DOHH2 (cell line): ENCODE measurements at regions not wholly inside any gene's neighbourhood (a gene's known extent, or its start where the extent isn't known, plus 50 kb on each side); places are given as distances from the start of the nearest gene placed in this dataset.

ENCODE experiments used
- H3F3A ChIP-seq: fragments of 200-600 bp; sonication (generic), shearing (Covaris generic); 2 replicates; pipeline ENCODE4 v1.6.0; 2016; ENCODE audit warnings: antibody characterized with exemption, mild to moderate bottlenecking; ENCODE audit not compliant: control insufficient read depth, insufficient read depth
- H3K27ac ChIP-seq: fragments of 200-600 bp; sonication (generic); 2 replicates; pipeline ENCODE4 v1.5.1; 2014; ENCODE audit warnings: low read depth, mild to moderate bottlenecking, low read length, moderate library complexity
- H3K27me3 ChIP-seq: fragments of 200-600 bp; sonication (generic); 2 replicates; pipeline ENCODE4 v1.6.1; 2014; ENCODE audit warnings: mild to moderate bottlenecking, low read length, mixed read lengths; ENCODE audit not compliant: control insufficient read depth
- H3K36me3 ChIP-seq: fragments of 200-600 bp; sonication (generic); 2 replicates; pipeline ENCODE4 v1.6.1; 2014; ENCODE audit warnings: mild to moderate bottlenecking, low read length, moderate library complexity, mixed read lengths; ENCODE audit not compliant: control insufficient read depth
- H3K4me1 ChIP-seq: fragments of 200-600 bp; sonication (generic); 2 replicates; pipeline ENCODE4 v1.6.1; 2014; ENCODE audit warnings: mild to moderate bottlenecking, low read length, mixed read lengths; ENCODE audit not compliant: control insufficient read depth
- H3K4me2 ChIP-seq: fragments of 200-600 bp; sonication (generic); 2 replicates; pipeline ENCODE4 v1.6.0; 2014; ENCODE audit warnings: mild to moderate bottlenecking, low read length, moderate library complexity
- H3K4me3 ChIP-seq: fragments of 200-600 bp; sonication (generic); 2 replicates; pipeline ENCODE4 v1.5.1; 2014; ENCODE audit warnings: mild to moderate bottlenecking, low read length, mixed read lengths
- H3K79me2 ChIP-seq: fragments of 200-600 bp; sonication (generic); 2 replicates; pipeline ENCODE4 v1.6.1; 2014; ENCODE audit warnings: mild to moderate bottlenecking, low read length, mixed read lengths; ENCODE audit not compliant: control insufficient read depth
- H3K9me2 ChIP-seq: fragments of 200-600 bp; sonication (generic); replicated peaks from 2 replicates; pipeline ENCODE4 v1.6.1; 2014; ENCODE audit warnings: mild to moderate bottlenecking, low read length, mixed read lengths; ENCODE audit not compliant: control insufficient read depth
- H3K9me3 ChIP-seq: fragments of 200-600 bp; sonication (generic); 2 replicates; pipeline ENCODE4 v1.6.1; 2014; ENCODE audit warnings: antibody characterized with exemption, low read length, mixed read lengths; ENCODE audit not compliant: control insufficient read depth, insufficient read depth
- H4K20me1 ChIP-seq: fragments of 200-600 bp; sonication (generic); 2 replicates; pipeline ENCODE4 v1.6.0; 2014; ENCODE audit warnings: low read depth, mild to moderate bottlenecking, antibody characterized with exemption, low read length, moderate library complexity; ENCODE audit not compliant: control insufficient read depth, insufficient read depth
- CTCF ChIP-seq: fragments of 200-600 bp; sonication (generic); IDR thresholded peaks from one replicate; pipeline ENCODE4 v1.5.1; 2014; ENCODE audit warnings: antibody characterized with exemption, mild to moderate bottlenecking, low read depth, low read length; ENCODE audit not compliant: poor library complexity, severe bottlenecking
- EZH2phosphoT487 ChIP-seq: fragments of 200-600 bp; sonication (generic); IDR thresholded peaks from 2 replicates; pipeline ENCODE4 v1.6.1; 2017; ENCODE audit warnings: borderline replicate concordance, mild to moderate bottlenecking, antibody characterized with exemption, low read length, moderate library complexity, mixed read lengths

- no peaks in the 10 kb centered on the region for H3F3A ChIP-seq
- H3K36me3 ChIP-seq = no peaks in the 10 kb centered on the region
- no peak overlapping the region for H3K4me2 ChIP-seq
- H3K27me3 ChIP-seq = no peaks in the 10 kb centered on the region
- no peaks in the 10 kb centered on the region for H3K9me3 ChIP-seq
- H4K20me1 ChIP-seq = no peaks in the 10 kb centered on the region
- no peak overlapping the region for H3K4me3 ChIP-seq
- no peaks in the 10 kb centered on the region for H3K9me2 ChIP-seq
- H3K27ac ChIP-seq = no peak overlapping the region
- H3K4me1 ChIP-seq = no peaks in the 10 kb centered on the region
- H3K79me2 ChIP-seq = no peaks in the 10 kb centered on the region
- TF ChIP-seq EZH2phosphoT487 = no peak
- TF ChIP-seq CTCF = no peak
Measured at GRCh38 chr14:84027351-84027750, 1502.6 kb upstream of the FLRT2 start.

GRCh38 chr14:84028080-84028604, 1501.8 kb upstream of the FLRT2 start:
- no peak overlapping the region for H3K4me3 ChIP-seq
- no peaks in the 10 kb centered on the region for H3K27me3 ChIP-seq
- no peak overlapping the region for H3K27ac ChIP-seq
- H3K79me2 ChIP-seq = no peaks in the 10 kb centered on the region
- no peak overlapping the region for H3K4me2 ChIP-seq
- H3K9me2 ChIP-seq = no peaks in the 10 kb centered on the region
- no peaks in the 10 kb centered on the region for H3F3A ChIP-seq
- no peaks in the 10 kb centered on the region for H3K36me3 ChIP-seq
- TF ChIP-seq EZH2phosphoT487 (no peak), CTCF (no peak)
- H3K9me3 ChIP-seq = no peaks in the 10 kb centered on the region
- H3K4me1 ChIP-seq = no peaks in the 10 kb centered on the region
- H4K20me1 ChIP-seq = no peaks in the 10 kb centered on the region

GRCh38 chr14:84029246-84029645, 1500.7 kb upstream of the FLRT2 start:
- Histone ChIP-seq H3K4me2 (no peak overlapping the region), H3F3A (no peaks in the 10 kb centered on the region), H3K9me2 (no peaks in the 10 kb centered on the region), H3K9me3 (no peaks in the 10 kb centered on the region), H4K20me1 (no peaks in the 10 kb centered on the region), H3K79me2 (no peaks in the 10 kb centered on the region), H3K27me3 (no peaks in the 10 kb centered on the region), H3K4me3 (no peak overlapping the region), H3K4me1 (no peaks in the 10 kb centered on the region), H3K36me3 (no peaks in the 10 kb centered on the region), H3K27ac (no peak overlapping the region)
- TF ChIP-seq EZH2phosphoT487 (no peak), CTCF (no peak)

GRCh38 chr14:84029720-84030119, 1500.2 kb upstream of the FLRT2 start:
- TF ChIP-seq CTCF (no peak), EZH2phosphoT487 (no peak)
- Histone ChIP-seq H3K9me2 (no peaks in the 10 kb centered on the region), H3K79me2 (no peaks in the 10 kb centered on the region), H3F3A (no peaks in the 10 kb centered on the region), H3K27ac (no peak overlapping the region), H3K27me3 (no peaks in the 10 kb centered on the region), H3K36me3 (no peaks in the 10 kb centered on the region), H3K4me3 (no peak overlapping the region), H3K4me2 (no peak overlapping the region), H4K20me1 (no peaks in the 10 kb centered on the region), H3K9me3 (no peaks in the 10 kb centered on the region), H3K4me1 (no peaks in the 10 kb centered on the region)
